HL-60 (cell line): ENCODE measurements at regions not wholly inside any gene's neighbourhood (a gene's known extent, or its start where the extent isn't known, plus 50 kb on each side); places are given as distances from the start of the nearest gene placed in this dataset.

Experiments used
- DNase-seq, 2 experiments: peaks; one replicate each; pipeline ENCODE4 v3.0.0-alpha.2; 2010 to 2020; ENCODE audit warnings: low read depth in 1 of 2, low spot score in 1 of 2
- H3K27ac ChIP-seq: fragments of 250-450 bp; sonication (Bioruptor Pico); replicated peaks from 2 replicates; pipeline ENCODE4 v1.5.1; 2020; ENCODE audit warnings: mild to moderate bottlenecking, moderate library complexity
- H3K27me3 ChIP-seq: fragments of 250-450 bp; sonication (Bioruptor Pico); 2 replicates; pipeline ENCODE4 v1.5.1; 2021; ENCODE audit warnings: mild to moderate bottlenecking, moderate library complexity; ENCODE audit not compliant: insufficient read depth, poor library complexity, severe bottlenecking
- H3K4me3 ChIP-seq: replicated peaks from 2 replicates; pipeline ENCODE4 v1.5.1; 2011; ENCODE audit warnings: mild to moderate bottlenecking, control low read depth, low read length; ENCODE audit not compliant: insufficient read depth
- CTCF ChIP-seq: IDR thresholded peaks from one replicate; pipeline ENCODE4 v1.5.1; 2011; ENCODE audit warnings: low read length, control low read depth, inconsistent platforms; ENCODE audit not compliant: insufficient read depth
- GABPA ChIP-seq: IDR thresholded peaks from 2 replicates; pipeline ENCODE4 v1.6.1; 2012; ENCODE audit warnings: low read depth
- POLR2AphosphoS5 ChIP-seq: IDR thresholded peaks from 2 replicates; pipeline ENCODE4 v1.6.1; 2012; ENCODE audit warnings: low read depth
- SPI1 ChIP-seq: IDR thresholded peaks from 2 replicates; pipeline ENCODE4 v1.6.1; 2012; ENCODE audit warnings: low read depth, mild to moderate bottlenecking, borderline replicate concordance
- TF ChIP-seq, protein P1 (sequence below): IDR thresholded peaks from 2 replicates; pipeline ENCODE4 v1.6.1; 2012; ENCODE audit warnings: low read depth; ENCODE audit not compliant: insufficient replicate concordance

DNA sequence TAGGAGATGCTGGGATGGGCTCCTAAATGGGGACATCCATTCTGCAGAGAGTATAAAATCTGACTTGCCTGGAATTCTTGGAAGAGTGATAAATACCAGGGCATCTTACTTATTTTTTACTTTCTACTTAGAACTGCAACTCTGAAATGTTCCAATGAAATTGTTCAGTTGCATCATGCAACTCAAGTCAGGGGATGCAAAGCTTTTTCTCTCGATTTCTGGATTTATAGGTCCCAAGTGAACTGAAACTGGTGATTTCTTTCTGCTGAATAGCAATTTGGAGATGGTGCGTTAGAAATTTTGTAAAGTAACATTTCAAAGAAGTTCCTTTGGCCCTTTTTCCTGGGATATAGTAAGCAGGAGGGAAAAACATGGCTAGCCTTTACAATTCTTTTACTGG, 238.4 kb upstream of the CD180 start:
- TF ChIP-seq SPI1 (no peak), POLR2AphosphoS5 (no peak), GABPA (no peak), CTCF (no peak)
- TF ChIP-seq, protein P1, sequence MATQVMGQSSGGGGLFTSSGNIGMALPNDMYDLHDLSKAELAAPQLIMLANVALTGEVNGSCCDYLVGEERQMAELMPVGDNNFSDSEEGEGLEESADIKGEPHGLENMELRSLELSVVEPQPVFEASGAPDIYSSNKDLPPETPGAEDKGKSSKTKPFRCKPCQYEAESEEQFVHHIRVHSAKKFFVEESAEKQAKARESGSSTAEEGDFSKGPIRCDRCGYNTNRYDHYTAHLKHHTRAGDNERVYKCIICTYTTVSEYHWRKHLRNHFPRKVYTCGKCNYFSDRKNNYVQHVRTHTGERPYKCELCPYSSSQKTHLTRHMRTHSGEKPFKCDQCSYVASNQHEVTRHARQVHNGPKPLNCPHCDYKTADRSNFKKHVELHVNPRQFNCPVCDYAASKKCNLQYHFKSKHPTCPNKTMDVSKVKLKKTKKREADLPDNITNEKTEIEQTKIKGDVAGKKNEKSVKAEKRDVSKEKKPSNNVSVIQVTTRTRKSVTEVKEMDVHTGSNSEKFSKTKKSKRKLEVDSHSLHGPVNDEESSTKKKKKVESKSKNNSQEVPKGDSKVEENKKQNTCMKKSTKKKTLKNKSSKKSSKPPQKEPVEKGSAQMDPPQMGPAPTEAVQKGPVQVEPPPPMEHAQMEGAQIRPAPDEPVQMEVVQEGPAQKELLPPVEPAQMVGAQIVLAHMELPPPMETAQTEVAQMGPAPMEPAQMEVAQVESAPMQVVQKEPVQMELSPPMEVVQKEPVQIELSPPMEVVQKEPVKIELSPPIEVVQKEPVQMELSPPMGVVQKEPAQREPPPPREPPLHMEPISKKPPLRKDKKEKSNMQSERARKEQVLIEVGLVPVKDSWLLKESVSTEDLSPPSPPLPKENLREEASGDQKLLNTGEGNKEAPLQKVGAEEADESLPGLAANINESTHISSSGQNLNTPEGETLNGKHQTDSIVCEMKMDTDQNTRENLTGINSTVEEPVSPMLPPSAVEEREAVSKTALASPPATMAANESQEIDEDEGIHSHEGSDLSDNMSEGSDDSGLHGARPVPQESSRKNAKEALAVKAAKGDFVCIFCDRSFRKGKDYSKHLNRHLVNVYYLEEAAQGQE, result no peak
- no peaks in the 10 kb centered on the region for H3K27me3 ChIP-seq
- no peak overlapping the region for H3K4me3 ChIP-seq
- no peak overlapping the region for H3K27ac ChIP-seq
- DNase-seq, result no peak

DNA sequence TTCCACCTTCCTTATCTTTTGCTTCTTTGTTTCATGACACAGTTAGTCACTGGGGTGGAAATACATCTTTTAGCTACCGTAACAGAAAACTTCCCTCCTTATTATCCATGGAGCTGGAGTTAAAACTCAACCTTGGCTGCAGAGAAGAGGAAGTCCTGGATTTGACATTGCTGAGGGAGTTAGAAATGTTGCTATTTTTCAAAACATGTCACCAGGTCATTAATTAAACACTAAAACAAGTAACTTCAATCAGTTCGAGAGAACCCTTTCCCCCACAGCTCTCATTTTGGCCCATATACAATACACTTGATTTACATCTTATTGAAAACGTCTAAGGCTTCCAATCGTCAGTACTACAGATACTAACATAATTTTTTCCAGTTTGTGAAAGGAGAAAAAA, 237.9 kb upstream of the CD180 start:
- TF ChIP-seq, protein P1, result no peak
- TF ChIP-seq SPI1 (no peak), GABPA (no peak), CTCF (no peak), POLR2AphosphoS5 (no peak)
- Histone ChIP-seq H3K27ac (no peak overlapping the region), H3K27me3 (no peaks in the 10 kb centered on the region), H3K4me3 (no peak overlapping the region)
- no peak for DNase-seq

- H3K27me3 ChIP-seq, result no peaks in the 10 kb centered on the region
- TF ChIP-seq CTCF (no peak), GABPA (no peak)
- TF ChIP-seq, protein P1, result no peak
- no peak overlapping the region for H3K27ac ChIP-seq
- DNase-seq, result no peak
- H3K4me3 ChIP-seq, result no peak overlapping the region
Measured at GRCh38 chr5:67432606-67433005, 236.0 kb upstream of the CD180 start.
